OCI-LY7 (cell line): ENCODE measurements at regions not wholly inside any gene's neighbourhood (a gene's known extent, or its start where the extent isn't known, plus 50 kb on each side); places are given as distances from the start of the nearest gene placed in this dataset.

Source experiments
- CTCF ChIP-seq: fragments of 200-600 bp; sonication (generic); conservative IDR thresholded peaks from 2 replicates; pipeline ENCODE4 v1.5.1; 2014; ENCODE audit warnings: mild to moderate bottlenecking, antibody characterized with exemption, low read length, moderate library complexity, mixed read lengths
- EZH2phosphoT487 ChIP-seq: fragments of 200-600 bp; sonication (generic); IDR thresholded peaks from 2 replicates; pipeline ENCODE4 v1.6.1; 2018; ENCODE audit warnings: low read depth, borderline replicate concordance, mild to moderate bottlenecking, mixed run types, antibody characterized with exemption, low read length, moderate library complexity, mixed read lengths

GRCh38 chr5:56434986-56435385 is 201.9 kb upstream of the ANKRD55 start:
- no peak for TF ChIP-seq CTCF
- no peak for TF ChIP-seq EZH2phosphoT487
